H1 (cell line): ENCODE measurements at regions not wholly inside any gene's neighbourhood (a gene's known extent, or its start where the extent isn't known, plus 50 kb on each side); places are given as distances from the start of the nearest gene placed in this dataset.

ENCODE experiments used
- CTCF ChIA-PET: fragments of 300-600 bp; sonication (Branson Sonifier 250); formaldehyde crosslinking; loops from one replicate; lab custom pipeline; 2021; ENCODE audit not compliant: partially characterized antibody; lab: Charles Lee
- POLR2A ChIA-PET: fragments of 300-600 bp; sonication (Branson Sonifier 250); formaldehyde crosslinking; loops from one replicate; lab custom pipeline; 2021; ENCODE audit warnings: inconsistent platforms; ENCODE audit not compliant: partially characterized antibody; lab: Charles Lee
- DNase-seq, 2 experiments: peaks; one replicate each; pipeline versions ENCODE4 v3.0.0 to v3.0.0-alpha.2; 2010 to 2022; ENCODE audit warnings: low spot score in 2 of 2, low read depth in 1 of 2, mixed read lengths in 1 of 2
- FAIRE-seq: peaks from 2 replicates; lab custom pipeline; 2011; peaks lifted over from hg19 to GRCh38; lab: Jason Lieb, UNC
- H2AFZ ChIP-seq: 2 replicates; pipeline ENCODE4 v1.8.1; 2012; ENCODE audit warnings: low read length, inconsistent platforms
- H2AK5ac ChIP-seq: 2 replicates; pipeline ENCODE4 v1.6.1; 2013; ENCODE audit warnings: low read depth, low read length
- H2BK120ac ChIP-seq: replicated peaks from 2 replicates; pipeline ENCODE3; 2013; ENCODE audit warnings: low read depth, low read length, inconsistent platforms
- H2BK12ac ChIP-seq: 2 replicates; pipeline ENCODE4 v1.6.1; 2013; ENCODE audit warnings: low read depth, low read length
- H2BK15ac ChIP-seq: 2 replicates; pipeline ENCODE4 v1.6.1; 2013; ENCODE audit warnings: low read length
- H2BK20ac ChIP-seq: 2 replicates; pipeline ENCODE4 v1.6.1; 2013; ENCODE audit warnings: low read length
- H2BK5ac ChIP-seq: 2 replicates; pipeline ENCODE4 v1.6.1; 2013; ENCODE audit warnings: low read depth, low read length
- H3K14ac ChIP-seq: 2 replicates; pipeline ENCODE4 v1.6.1; 2013; ENCODE audit warnings: inconsistent platforms; ENCODE audit not compliant: insufficient read length
- H3K18ac ChIP-seq: 2 replicates; pipeline ENCODE4 v1.6.1; 2013; ENCODE audit warnings: low read length; ENCODE audit errors: extremely low read depth
- H3K23ac ChIP-seq: 2 replicates; pipeline ENCODE4 v1.6.1; 2013; ENCODE audit warnings: inconsistent platforms; ENCODE audit not compliant: insufficient read length
- H3K23me2 ChIP-seq: 2 replicates; pipeline ENCODE4 v1.6.1; 2013; ENCODE audit warnings: low read depth, low read length
- H3K27ac ChIP-seq: 2 replicates; pipeline ENCODE4 v1.6.1; 2011; ENCODE audit warnings: low read depth, low read length, inconsistent platforms
- H3K27me3 ChIP-seq, 4 experiments: replicated peaks in 1 of 4; 1 replicate in 1 of 4; 2 replicates in 3 of 4; pipeline versions ENCODE4 v1.6.1 to v1.8.1; 2011 to 2013; ENCODE audit warnings: low read length in 3 of 4, mild to moderate bottlenecking in 3 of 4, inconsistent platforms in 2 of 4, mixed read lengths in 2 of 4, moderate library complexity in 1 of 4; ENCODE audit not compliant: control insufficient read depth in 3 of 4, insufficient read depth in 3 of 4; ENCODE audit errors: extremely low read depth in 1 of 4
- H3K36me3 ChIP-seq, 4 experiments: 2 replicates each; pipeline versions ENCODE4 v1.6.1 to v1.8.1; 2011 to 2013; ENCODE audit warnings: mild to moderate bottlenecking in 4 of 4, low read length in 3 of 4, moderate library complexity in 2 of 4, control low read depth in 1 of 4, inconsistent platforms in 1 of 4; ENCODE audit not compliant: insufficient read depth in 4 of 4, control insufficient read depth in 2 of 4
- H3K4ac ChIP-seq: replicated peaks from 2 replicates; pipeline ENCODE3; 2013; ENCODE audit warnings: low read length, low read depth, mixed read lengths, inconsistent platforms; ENCODE audit not compliant: insufficient read length
- H3K4me1 ChIP-seq, 4 experiments: replicated peaks in 1 of 4; 1 replicate in 1 of 4; 2 replicates in 3 of 4; pipeline versions ENCODE4 v1.6.1 to v1.8.1; 2011 to 2013; ENCODE audit warnings: low read length in 3 of 4, inconsistent platforms in 2 of 4, mixed read lengths in 1 of 4; ENCODE audit not compliant: insufficient read depth in 4 of 4, control insufficient read depth in 3 of 4
- H3K4me2 ChIP-seq, 2 experiments: 2 replicates each; pipeline versions ENCODE4 v1.6.1 to v1.8.1; 2011 to 2013; ENCODE audit warnings: low read depth in 2 of 2, low read length in 2 of 2, control low read depth in 1 of 2, inconsistent platforms in 1 of 2, mild to moderate bottlenecking in 1 of 2; ENCODE audit not compliant: insufficient read depth in 1 of 2
- H3K4me3 ChIP-seq, 4 experiments: fragments of 200-600, 300-600 bp in 1 of 4; sonication (generic), shearing (Covaris generic), sonication (Bioruptor Twin) in 1 of 4; 2 replicates each; pipeline versions ENCODE4 v1.5.1 to v1.8.1; 2011 to 2016; ENCODE audit warnings: low read length in 4 of 4, low read depth in 3 of 4, control low read depth in 2 of 4, inconsistent platforms in 2 of 4, mild to moderate bottlenecking in 2 of 4, mixed read lengths in 1 of 4, moderate library complexity in 1 of 4; ENCODE audit not compliant: insufficient read depth in 2 of 4; ENCODE audit errors: extremely low read depth in 1 of 4
- H3K56ac ChIP-seq: replicated peaks from 2 replicates; pipeline ENCODE3; 2013; ENCODE audit warnings: low read depth, mild to moderate bottlenecking, mixed read lengths, low read length, inconsistent platforms; ENCODE audit not compliant: insufficient read length
- H3K79me1 ChIP-seq: 2 replicates; pipeline ENCODE4 v1.6.1; 2013; ENCODE audit warnings: low read depth, low read length, control low read depth
- H3K79me2 ChIP-seq, 2 experiments: 2 replicates each; pipeline versions ENCODE4 v1.6.1 to v1.8.1; 2012 to 2013; ENCODE audit warnings: low read length in 2 of 2, mild to moderate bottlenecking in 2 of 2, inconsistent platforms in 1 of 2; ENCODE audit not compliant: insufficient read depth in 2 of 2, control insufficient read depth in 1 of 2
- H3K9ac ChIP-seq, 4 experiments: replicated peaks in 1 of 4; 1 replicate in 1 of 4; 2 replicates in 3 of 4; pipeline versions ENCODE4 v1.6.1 to v1.8.1; 2011 to 2013; ENCODE audit warnings: low read depth in 3 of 4, low read length in 3 of 4, control low read depth in 2 of 4, mild to moderate bottlenecking in 2 of 4, moderate library complexity in 2 of 4, inconsistent platforms in 1 of 4; ENCODE audit errors: extremely low read depth in 1 of 4
- H3K9me3 ChIP-seq, 2 experiments: 2 replicates each; pipeline versions ENCODE4 v1.6.1 to v1.8.1; 2012 to 2013; ENCODE audit warnings: mild to moderate bottlenecking in 2 of 2, moderate library complexity in 2 of 2, control low read depth in 1 of 2, inconsistent platforms in 1 of 2, low read depth in 1 of 2, low read length in 1 of 2, mixed read lengths in 1 of 2; ENCODE audit not compliant: insufficient read depth in 2 of 2
- H4K20me1 ChIP-seq, 2 experiments: replicated peaks in 1 of 2; 2 replicates each; pipeline versions ENCODE3 to v1.8.1; 2011 to 2013; ENCODE audit warnings: inconsistent platforms in 2 of 2, low read length in 2 of 2, mild to moderate bottlenecking in 1 of 2; ENCODE audit not compliant: insufficient read depth in 2 of 2, control insufficient read depth in 1 of 2
- H4K5ac ChIP-seq: 2 replicates; pipeline ENCODE4 v1.6.1; 2013; ENCODE audit warnings: low read length, low read depth, mixed read lengths, inconsistent platforms; ENCODE audit not compliant: insufficient read length
- H4K8ac ChIP-seq: 2 replicates; pipeline ENCODE4 v1.8.0; 2013; ENCODE audit warnings: mild to moderate bottlenecking, moderate library complexity, low read length, inconsistent platforms; ENCODE audit not compliant: insufficient read depth; ENCODE audit errors: extremely low read depth
- H4K91ac ChIP-seq: replicated peaks from 2 replicates; pipeline ENCODE3; 2013; ENCODE audit warnings: low read length, mixed read lengths, inconsistent platforms; ENCODE audit not compliant: insufficient read length
- CEBPB ChIP-seq: IDR thresholded peaks from 2 replicates; pipeline ENCODE4 v1.6.1; 2012; ENCODE audit warnings: low read depth, low read length
- E2F6 ChIP-seq: IDR thresholded peaks from 2 replicates; pipeline ENCODE4 v1.6.1; 2012; ENCODE audit warnings: inconsistent platforms
- GTF2F1 ChIP-seq: IDR thresholded peaks from 2 replicates; pipeline ENCODE4 v1.6.1; 2012; ENCODE audit warnings: low read depth, low read length, improper control_type of control experiment, borderline replicate concordance
- MAFK ChIP-seq: IDR thresholded peaks from 2 replicates; pipeline ENCODE4 v1.6.1; 2012; ENCODE audit warnings: low read depth, mild to moderate bottlenecking, improper control_type of control experiment, low read length
- MAX ChIP-seq: IDR thresholded peaks from 2 replicates; pipeline ENCODE4 v1.6.1; 2012; ENCODE audit warnings: inconsistent platforms
- PHF8 ChIP-seq: fragments of 200-600 bp; sonication (generic); conservative IDR thresholded peaks from 2 replicates; pipeline ENCODE4 v1.7.1; 2012; ENCODE audit warnings: low read depth, mild to moderate bottlenecking, inconsistent platforms, low read length, moderate library complexity
- POLR2A ChIP-seq, 2 experiments: IDR thresholded peaks; 1 replicate in 1 of 2; 2 replicates in 1 of 2; pipeline ENCODE4 v1.6.1; 2011; ENCODE audit warnings: low read depth in 2 of 2, low read length in 2 of 2, mild to moderate bottlenecking in 2 of 2; ENCODE audit errors: control extremely low read depth in 1 of 2
- POLR2AphosphoS5 ChIP-seq: IDR thresholded peaks from 2 replicates; pipeline ENCODE4 v1.6.1; 2011; ENCODE audit warnings: low read depth, low read length
- SIN3A ChIP-seq, 2 experiments: IDR thresholded peaks in 1 of 2; conservative IDR thresholded peaks in 1 of 2; 2 replicates each; pipeline ENCODE4 v1.6.1; 2011 to 2012; ENCODE audit warnings: low read length in 2 of 2, improper control_type of control experiment in 1 of 2, low read depth in 1 of 2, mild to moderate bottlenecking in 1 of 2
- SIX5 ChIP-seq: IDR thresholded peaks from 2 replicates; pipeline ENCODE4 v1.6.1; 2011; ENCODE audit warnings: mild to moderate bottlenecking, low read depth, low read length
- SP1 ChIP-seq: IDR thresholded peaks from 2 replicates; pipeline ENCODE4 v1.6.1; 2011; ENCODE audit warnings: low read depth, low read length
- SUZ12 ChIP-seq: fragments of 200-600 bp; sonication (generic); IDR thresholded peaks from 2 replicates; pipeline ENCODE4 v1.6.1; 2012; ENCODE audit warnings: mild to moderate bottlenecking, inconsistent platforms, low read length, moderate library complexity, mixed read lengths
- TBP ChIP-seq: IDR thresholded peaks from 2 replicates; pipeline ENCODE4 v1.6.1; 2011; ENCODE audit warnings: low read depth, low read length, improper control_type of control experiment
- YY1 ChIP-seq: IDR thresholded peaks from 2 replicates; pipeline ENCODE4 v1.6.1; 2011; ENCODE audit warnings: low read depth, mild to moderate bottlenecking, low read length
- WGBS, 2 experiments: shearing (Covaris generic) in 1 of 2; methylation state at CpG; one replicate each; pipeline versions ENCODE4 v1.1.6 to v1.1.7; 2013 to 2015; ENCODE audit warnings: low lambda C conversion rate in 2 of 2, mixed read lengths in 2 of 2, inconsistent platforms in 1 of 2, low coverage in 1 of 2, missing lambda C conversion rate in 1 of 2; ENCODE audit not compliant: insufficient replicate concordance in 2 of 2, insufficient coverage in 1 of 2, insufficient read length in 1 of 2; ENCODE audit errors: extremely low coverage in 1 of 2, missing lambda C conversion rate in 1 of 2; 5-methylcytosine and 5-hydroxymethylcytosine counted together

DNA sequence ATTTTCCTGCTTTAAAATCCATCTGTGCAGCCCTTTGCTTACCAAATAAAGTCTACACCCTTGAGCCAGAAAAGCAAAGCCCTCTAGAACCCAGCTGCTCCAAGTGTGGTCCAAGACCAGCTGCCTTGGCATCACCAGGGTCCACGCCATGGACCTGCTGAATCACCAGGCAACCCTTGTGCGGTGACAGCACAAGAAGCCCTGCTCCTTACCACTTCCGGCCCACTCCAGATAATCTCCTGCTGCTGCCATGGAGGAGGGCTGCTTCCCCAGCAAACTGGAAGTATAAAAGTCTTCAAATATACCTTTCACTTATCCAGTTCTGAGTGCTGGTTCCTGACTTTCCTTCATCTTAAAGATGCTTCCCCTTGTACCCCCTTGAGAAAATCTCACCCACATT, 106.0 kb upstream of the PKDCC start:
- POLR2A ChIA-PET, result no interaction called here

More for the DNA sequence above, 106.0 kb upstream of the PKDCC start:
- no peak overlapping the region for H3K9ac ChIP-seq
- TF ChIP-seq E2F6 (no peak), SP1 (no peak), TBP (no peak), PHF8 (no peak), YY1 (no peak), POLR2A (IDR thresholded peaks at IDR 0.05; ENCODE audit: control extremely low read depth in 1 of 2, low read depth in 2 of 2, low read length in 2 of 2) (no peak), SIN3A (conservative IDR thresholded peaks at IDR 0.05 in 1 of 2, IDR thresholded peaks at IDR 0.05 in 1 of 2; ENCODE audit: low read depth in 1 of 2, low read length in 2 of 2) (no peak), CEBPB (no peak), GTF2F1 (no peak), SUZ12 (no peak), POLR2AphosphoS5 (no peak), SIX5 (no peak), MAX (no peak), MAFK (no peak)
- TF ChIP-seq, all 59 proteins: peak for 0
- H3K9me3 ChIP-seq, result no peaks in the 10 kb centered on the region
- H4K20me1 ChIP-seq, result no peaks in the 10 kb centered on the region
- H3K36me3 ChIP-seq, result no peaks in the 10 kb centered on the region
- WGBS, 2 experiments, result 89% methylated on average over 3 of the region's 3 CpGs; no CpG with 5 or more reads in 1 of the 2 experiments
- peak overlapping the region; percentile 27 for H2BK20ac ChIP-seq
- H3K27me3 ChIP-seq, result no peaks in the 10 kb centered on the region; a peak in 1 of 7 replicates
- H4K8ac ChIP-seq, result no peak overlapping the region
- H2BK15ac ChIP-seq, result no peak overlapping the region
- no peak overlapping the region for H3K4me3 ChIP-seq
- H2AFZ ChIP-seq, result no peak overlapping the region
- H3K23ac ChIP-seq, result no peak overlapping the region
- H3K18ac ChIP-seq, result no peak overlapping the region
- no peaks in the 10 kb centered on the region for H3K79me1 ChIP-seq
- H4K91ac ChIP-seq, result peak overlapping the region; percentile 31
- H3K4me2 ChIP-seq, result no peak overlapping the region
- no peaks in the 10 kb centered on the region for H3K23me2 ChIP-seq
- no peaks in the 10 kb centered on the region for H3K79me2 ChIP-seq
- FAIRE-seq (no peak), DNase-seq (no peak)
- H2BK5ac ChIP-seq, result peak overlapping the region; percentile 73; the same call in 1 of the 2 replicates
- CTCF ChIA-PET, result interaction anchor here (1.2 to 1.5 kb wide), 2 partner anchors 44 to 127 kb away, joined by 4 read pairs; no protein-coding TSS in a partner anchor
- H3K56ac ChIP-seq, result no peak overlapping the region
- no peak overlapping the region for H3K4ac ChIP-seq
- H2AK5ac ChIP-seq, result no peak overlapping the region
- no peak overlapping the region for H2BK120ac ChIP-seq
- H3K14ac ChIP-seq, result no peak overlapping the region
- peaks cover 10 to 30% (median 23%) of the 10 kb centered on the region in 4 experiments for H3K4me1 ChIP-seq
- H3K27ac ChIP-seq, result no peak overlapping the region
- no peak overlapping the region for H4K5ac ChIP-seq
- peak overlapping the region; percentile 73; the same call in 1 of the 2 replicates for H2BK12ac ChIP-seq
